ENCODE measurements at regions not wholly inside any gene's neighbourhood (a gene's known extent, or its start where the extent isn't known, plus 50 kb on each side); places are given as distances from the start of the nearest gene placed in this dataset.
A peak's percentile ranks its signal among the peaks of the same experiment; 100 is the strongest.

DNA sequence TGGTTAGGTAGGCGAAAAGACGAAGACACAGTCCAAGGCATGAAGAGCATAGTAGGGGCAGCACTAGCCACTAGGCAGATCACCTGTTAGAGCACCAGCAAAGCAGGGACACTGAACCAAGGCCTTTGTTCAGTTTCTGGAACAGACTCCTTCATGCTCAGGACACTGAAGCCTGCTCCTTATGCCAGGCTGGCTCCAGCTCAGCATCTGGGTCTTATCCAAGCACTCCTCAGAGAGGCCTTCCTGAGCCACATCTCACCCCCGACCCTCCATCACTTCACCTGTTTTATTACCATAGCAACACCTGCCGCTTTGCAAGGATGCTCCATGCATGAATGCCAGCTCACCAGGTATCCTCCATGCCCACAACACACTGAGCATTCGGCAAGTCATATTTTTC, 206.3 kb upstream of the CHRNA7 start:
- no peak for DNase-seq (ENCODE audit: low read depth)

GRCh38 chr15:31828594-31828993, 201.7 kb upstream of the CHRNA7 start:
- no peak for DNase-seq (ENCODE audit: low read depth)

DNA sequence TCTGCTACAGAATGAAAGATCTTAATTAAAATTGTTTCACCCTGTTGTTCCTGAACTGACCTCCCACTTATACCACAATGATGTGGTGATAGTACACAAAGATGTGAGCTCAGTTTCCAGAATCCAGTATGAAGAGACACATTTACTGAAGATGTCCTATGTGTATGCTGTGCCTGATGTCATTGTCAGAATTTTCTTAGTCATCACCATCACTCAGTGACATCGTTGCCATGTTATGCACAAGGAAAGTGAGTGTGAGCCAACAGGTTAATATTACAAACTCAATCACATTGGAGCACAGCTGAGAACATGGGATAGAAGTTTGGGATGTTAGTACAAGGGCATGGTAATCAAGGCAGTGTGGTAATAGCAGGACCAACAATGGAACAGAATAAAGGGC, 199.7 kb upstream of the CHRNA7 start:
- DNase-seq (ENCODE audit: low read depth) = no peak

DNA sequence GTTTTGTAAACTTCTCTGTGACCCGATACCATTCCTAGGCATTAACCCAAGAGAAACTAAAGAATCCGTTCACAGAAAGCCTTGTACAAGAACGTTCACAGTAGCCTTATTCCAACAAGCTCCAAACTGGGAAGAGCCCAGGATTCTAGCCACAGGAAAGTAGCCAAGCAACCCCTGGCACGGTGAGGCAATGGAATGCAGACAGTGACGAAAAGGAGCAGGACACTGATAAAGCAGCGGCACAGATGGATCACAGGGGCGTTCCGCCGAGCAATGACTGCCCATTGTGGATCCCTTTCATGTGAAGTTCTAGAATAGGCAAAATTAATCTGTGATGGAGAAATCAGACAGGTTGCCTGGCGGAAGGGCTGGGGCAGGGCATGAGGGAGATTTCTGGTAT, 198.7 kb upstream of the CHRNA7 start:
- no peak for DNase-seq (ENCODE audit: low read depth)

GRCh38 chr15:31834654-31835053, 195.7 kb upstream of the CHRNA7 start:
- no peak for DNase-seq (ENCODE audit: low read depth)

DNA sequence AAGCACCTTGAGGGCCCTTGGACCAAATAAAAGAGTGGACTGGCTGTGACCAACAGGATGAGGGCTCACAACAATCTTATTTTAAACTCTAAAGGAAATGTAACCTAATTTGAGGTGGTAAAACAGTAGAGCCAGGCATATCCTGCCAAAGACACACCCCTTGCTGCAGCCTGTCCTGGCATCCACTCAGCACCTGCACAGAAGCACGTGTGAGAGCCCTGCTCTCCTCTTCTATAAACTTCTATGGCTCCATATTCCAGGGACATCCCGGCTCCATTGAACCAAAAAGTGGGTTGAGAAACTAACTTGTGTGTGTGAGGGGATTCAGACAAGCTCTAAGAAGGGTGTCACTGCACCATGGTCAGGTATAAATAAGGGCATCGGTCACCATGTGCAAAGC, 190.9 kb upstream of the CHRNA7 start:
- no peak for DNase-seq (ENCODE audit: low read depth)

DNA sequence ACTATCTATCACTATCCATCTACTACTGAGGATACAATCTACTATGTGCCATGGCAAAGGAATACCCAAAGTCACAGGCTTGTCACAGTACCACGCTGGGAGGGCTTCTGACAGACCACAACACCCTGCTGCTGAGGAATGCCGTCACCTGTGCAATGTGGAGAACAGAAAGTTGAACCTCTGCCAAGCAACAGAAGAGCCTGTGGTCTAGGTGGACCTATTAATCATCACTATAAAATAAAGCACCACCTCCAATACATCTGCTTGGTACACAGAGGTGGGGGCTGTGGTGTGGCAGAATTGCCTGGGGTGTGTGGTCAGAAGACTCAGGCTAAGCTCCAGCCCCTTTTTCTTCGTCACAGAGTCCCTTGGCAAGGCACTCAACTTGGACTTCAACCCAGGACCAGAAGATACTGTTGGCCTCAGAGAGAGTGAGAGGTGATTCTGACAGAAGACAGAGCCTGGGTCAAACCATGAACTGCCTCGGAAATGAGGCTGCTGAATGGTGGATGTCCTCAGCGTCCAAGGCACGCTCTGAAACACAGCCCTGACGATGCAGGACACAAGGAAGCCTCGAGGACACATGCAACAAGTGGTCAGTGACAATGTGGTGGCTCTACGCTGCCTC, 189.4 kb upstream of the CHRNA7 start:
- DNase-seq (ENCODE audit: low read depth) = no peak

- DNase-seq (ENCODE audit: low read depth) = no peak
Measured at GRCh38 chr15:31842532-31843195, 187.7 kb upstream of the CHRNA7 start.

DNA sequence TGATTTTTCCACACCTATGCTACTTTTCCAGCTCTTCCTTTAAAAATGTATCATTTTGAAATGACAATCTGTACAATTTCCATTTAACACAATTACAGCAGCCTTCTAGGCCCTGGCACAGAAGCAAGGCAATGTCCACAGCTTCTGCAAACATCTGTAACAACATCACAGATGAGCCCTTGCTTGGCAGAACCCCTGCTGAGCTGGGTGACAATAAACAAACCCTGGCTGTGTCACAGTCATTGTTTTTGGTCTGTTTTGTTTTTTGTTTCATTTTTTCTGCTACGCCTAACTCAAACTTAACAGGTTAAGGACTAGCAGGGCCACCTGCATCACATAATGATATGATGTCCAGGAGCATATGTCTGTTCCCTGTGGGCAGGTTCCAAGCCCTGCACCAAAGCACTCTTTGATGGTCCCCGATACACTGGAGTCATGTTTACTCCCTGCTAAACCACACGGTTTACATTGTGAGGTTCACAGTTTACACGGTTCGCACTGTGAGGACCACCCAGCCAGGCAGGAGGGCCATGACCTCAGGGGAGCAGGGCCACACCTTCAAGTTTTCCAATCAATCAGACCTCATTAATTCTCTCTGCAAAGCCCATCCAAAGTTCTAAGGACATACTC, 186.8 kb upstream of the CHRNA7 start:
- DNase-seq (ENCODE audit: low read depth) = no peak

DNA sequence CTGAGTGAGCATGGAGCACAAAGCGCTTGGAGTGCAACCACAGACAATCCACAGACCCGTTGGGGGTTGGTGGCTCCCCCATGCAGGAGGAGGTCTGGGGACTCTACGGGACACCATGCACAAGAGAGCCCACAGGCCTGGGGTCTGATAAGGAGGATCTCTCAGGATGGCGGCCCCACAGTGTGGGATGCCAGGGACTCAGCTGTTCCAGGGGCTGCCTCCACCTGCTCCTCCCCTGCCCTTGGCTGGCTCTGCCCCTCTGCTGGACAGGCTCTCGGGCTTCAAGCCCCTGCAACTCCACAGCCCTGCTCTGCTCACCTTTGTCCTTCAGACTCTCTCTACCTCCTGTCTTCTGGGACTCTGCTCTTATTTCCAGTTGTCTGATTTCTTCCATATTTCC, 184.5 kb upstream of the CHRNA7 start:
- DNase-seq (ENCODE audit: low read depth) = no peak

DNA sequence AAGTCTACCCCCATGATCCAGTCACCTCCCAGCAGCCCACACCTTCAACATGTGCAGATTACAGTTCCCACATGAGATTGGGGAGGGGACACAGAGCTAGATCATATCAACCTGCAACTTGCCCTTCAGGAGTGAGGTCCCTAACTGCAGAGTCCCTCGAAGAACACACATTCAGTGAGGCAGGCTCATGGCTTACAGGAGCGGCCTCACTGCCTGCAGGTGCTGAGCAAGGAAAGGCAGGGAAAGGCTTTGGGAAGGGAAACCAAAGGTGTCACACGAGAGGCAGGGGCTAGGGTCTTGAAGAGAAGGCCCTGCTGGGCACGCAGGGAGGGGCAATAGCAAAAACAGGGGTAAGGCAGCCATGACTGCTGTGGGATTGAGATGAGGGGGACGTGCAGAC, 182.4 kb upstream of the CHRNA7 start:
- no peak for DNase-seq (ENCODE audit: low read depth)

GRCh38 chr15:31848621-31849020, 181.7 kb upstream of the CHRNA7 start:
- DNase-seq (ENCODE audit: low read depth) = no peak

DNA sequence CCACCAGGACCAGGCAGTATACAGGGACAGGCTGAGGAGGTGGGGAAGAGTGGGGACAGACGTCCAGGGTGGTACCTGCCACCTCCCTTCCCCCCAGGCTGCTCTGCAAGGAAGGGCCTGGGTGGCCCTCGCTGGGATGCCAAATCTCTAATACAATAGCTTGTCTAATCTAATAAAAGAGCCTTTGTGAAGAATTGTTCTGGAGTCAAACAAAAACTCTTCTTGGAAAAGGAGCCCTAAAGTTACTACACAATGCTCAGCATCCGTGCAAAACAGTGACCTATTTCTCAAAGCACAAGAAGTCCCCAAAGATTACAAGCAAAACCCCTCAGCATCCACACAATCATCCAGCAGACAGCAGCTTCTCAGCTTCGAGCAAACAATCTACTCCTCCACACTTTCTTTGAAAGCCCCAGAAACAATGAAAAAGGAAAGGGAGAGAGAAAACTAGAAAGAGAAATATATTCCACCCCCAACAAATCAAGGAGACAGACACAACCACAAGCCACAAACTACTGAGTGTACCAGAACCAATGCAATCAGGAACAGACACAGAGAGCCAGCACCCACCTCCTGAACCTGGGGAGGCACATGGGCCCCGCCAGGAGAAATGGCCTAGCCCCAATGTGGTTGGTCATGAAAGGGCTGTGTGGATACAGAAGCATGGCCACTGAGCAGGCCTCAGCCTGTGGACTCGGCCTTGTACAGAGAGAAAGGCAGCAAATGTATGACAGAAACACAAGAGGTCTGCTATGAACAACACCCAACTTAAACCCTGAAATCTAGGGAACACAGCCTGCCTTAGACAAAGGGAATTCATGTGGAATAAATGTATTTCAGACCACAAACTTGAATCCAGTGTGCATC, 177.1 kb upstream of the CHRNA7 start:
- no peak for DNase-seq (ENCODE audit: low read depth)

- no peak for DNase-seq (ENCODE audit: low read depth)
Measured at GRCh38 chr15:31856581-31856980, 173.7 kb upstream of the CHRNA7 start.

DNA sequence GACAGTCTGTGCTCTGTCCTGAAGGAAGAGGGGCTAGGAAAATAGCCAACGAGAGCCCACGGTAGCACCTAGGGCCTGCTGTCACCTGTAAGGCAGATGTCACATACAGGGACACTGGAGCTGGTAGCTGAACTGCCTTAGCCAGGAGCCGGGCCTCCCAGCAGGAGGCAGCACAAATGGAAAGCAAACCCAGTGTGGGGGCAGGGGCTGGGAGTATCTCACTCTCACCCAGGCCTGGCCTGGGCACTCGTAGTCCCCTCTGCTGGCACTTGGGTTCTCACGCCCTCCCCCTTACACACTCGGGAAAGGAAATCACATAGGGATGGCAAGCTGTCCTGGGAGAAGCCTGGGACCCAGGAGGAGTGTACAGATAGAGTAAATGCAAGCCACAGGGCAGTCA, 173.1 kb upstream of the CHRNA7 start:
- DNase-seq (ENCODE audit: low read depth) = no peak

- no peak for DNase-seq (ENCODE audit: low read depth)
Measured at GRCh38 chr15:31858026-31858425, 172.3 kb upstream of the CHRNA7 start.

GRCh38 chr15:31866248-31866647, 164.1 kb upstream of the CHRNA7 start:
- no peak for DNase-seq (ENCODE audit: low read depth)

DNA sequence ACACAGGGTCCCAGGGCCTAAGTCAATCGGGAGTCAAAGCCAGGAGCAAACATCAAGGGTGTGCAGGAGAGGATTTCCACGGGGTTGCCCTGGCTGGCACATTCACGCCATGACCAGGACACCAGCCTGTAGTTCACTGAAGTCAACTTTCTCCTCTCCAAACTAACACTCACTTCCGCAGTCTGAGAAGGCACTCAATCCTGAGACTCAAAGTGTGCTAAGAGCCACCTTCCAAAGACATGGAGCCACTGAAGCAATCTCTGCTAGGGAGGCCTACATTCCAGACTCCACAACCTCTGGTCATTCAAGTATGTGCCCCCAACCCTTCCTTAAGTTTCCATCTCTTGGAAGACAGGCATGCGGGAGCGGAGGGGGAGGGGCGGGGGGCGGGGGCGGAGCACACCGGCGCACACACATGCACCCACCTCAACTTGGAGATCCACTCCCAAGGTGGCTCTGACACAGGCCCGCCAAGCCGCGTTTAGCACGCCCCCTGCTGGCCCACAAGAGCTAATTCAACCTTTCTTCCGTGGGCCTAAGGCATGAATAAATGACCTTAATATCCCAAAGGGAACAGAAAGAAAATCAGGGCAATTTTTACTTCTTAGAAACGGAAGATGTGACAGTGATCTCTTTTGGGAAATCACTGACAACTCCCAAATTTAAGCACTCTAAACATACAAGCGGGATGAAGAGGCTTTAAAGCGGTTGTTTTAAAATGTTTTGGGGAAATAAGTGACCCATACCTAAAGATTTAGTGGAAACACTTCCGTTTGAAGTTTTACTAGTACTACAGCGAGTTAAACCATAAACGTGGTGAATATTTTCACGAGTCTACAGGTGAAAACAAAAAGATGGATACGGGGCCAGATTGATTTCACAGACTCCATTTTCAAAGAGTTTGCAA, 162.5 kb upstream of the CHRNA7 start:
- peak; percentile 47 for DNase-seq (ENCODE audit: low read depth)

DNA sequence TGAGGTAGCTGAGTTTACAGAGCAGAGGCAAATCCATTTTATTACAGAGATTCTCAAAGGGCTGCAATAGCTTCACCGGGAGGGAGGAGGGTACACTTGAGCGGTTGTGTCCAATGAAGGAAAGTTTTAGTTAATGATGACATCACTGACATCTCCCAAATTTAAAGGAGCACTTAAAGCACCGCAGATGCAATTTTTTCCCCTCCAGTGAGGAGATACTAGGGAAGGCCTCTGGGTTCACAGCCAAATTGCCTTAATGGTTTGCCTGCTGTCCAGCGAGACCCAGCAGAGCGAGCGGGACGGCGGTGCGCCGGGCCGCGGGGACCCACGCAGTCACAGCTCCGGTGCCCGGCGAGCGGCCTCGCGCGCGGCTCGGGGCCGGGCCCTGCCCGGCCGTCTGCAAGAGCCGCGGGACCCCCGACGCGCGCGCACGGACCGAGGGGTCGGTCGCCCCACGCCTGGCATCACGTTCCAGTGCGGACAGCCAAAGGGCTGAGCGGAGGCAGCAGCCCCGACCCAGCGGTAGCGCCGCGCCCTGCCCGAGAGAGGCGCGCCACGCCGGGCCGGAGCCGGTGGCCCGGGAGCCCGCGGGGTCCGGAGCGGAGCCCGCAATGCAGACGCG, 160.5 kb upstream of the CHRNA7 start:
- no peak for DNase-seq (ENCODE audit: low read depth)

DNA sequence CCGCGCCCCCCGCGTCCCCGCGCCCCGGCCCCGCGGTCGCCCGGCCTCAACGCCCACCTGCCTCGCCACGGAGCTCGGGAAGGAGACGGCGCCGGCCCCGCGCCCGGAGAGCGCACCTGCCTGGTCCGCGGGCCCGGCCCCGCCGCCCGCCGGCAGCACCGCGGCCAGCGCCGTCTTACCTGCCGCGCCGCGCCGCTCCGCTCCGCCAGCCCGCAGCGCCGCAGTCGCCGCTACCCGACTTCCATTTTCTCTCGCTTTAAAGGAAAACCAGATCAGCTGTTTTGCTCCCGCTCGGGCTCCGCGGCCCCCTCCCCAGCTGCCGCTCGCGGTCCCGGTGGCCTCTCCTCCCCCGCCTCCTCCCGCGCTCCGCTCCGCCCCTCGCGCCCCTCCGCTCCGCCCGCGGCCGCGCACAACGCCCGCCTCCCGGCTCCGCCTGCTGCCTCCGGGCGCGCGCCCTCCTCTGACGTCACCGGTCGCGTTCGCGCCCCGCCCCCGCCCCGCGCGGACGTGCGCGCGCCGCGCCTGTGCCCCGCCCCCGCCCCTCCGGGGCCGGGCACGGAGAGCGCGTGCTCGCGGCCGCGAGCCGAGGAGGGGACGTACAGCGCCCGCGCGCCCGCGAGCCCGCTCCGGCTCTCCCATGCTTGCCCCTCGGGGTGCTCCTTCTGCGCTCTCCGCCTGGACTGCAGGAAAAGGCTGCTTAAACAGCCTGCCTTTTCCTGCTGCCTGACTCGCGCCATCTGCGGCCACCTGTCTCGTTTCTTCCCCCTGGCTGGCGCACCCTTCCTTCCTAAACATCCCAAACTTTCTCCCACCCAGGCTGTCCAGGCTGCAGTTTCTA, 159.8 kb upstream of the CHRNA7 start, which contains the start of gene OTUD7A:
Gene OTUD7A, minus strand, starts transcription at position 346 of the 838 bp plus-strand sequence.
- DNase-seq (ENCODE audit: low read depth) = peak; percentile 79

All from activated T-cell treated with anti-CD3 and anti-CD28 coated beads for 1 hour (primary cell).